Esophagus squamous epithelium (tissue), 5 donors: ENCODE measurements at regions not wholly inside any gene's neighbourhood (a gene's known extent, or its start where the extent isn't known, plus 50 kb on each side); places are given as distances from the start of the nearest gene placed in this dataset.
"Not testable (repeated sequence)": the region's sequence is repeated elsewhere in the genome, so short reads cannot be mapped to it uniquely, and the experiment has no call there.

Experiments used
- DNase-seq: peaks from one replicate; lab custom pipeline; 2025; lab: John Stamatoyannopoulos, UW
- H3K27ac ChIP-seq, 4 donors: fragments of 200-600 bp; sonication (generic); one replicate each; pipeline ENCODE4 v1.5.1; 2016 to 2019; ENCODE audit warnings: mild to moderate bottlenecking in 1 of 4
- H3K27me3 ChIP-seq, 4 donors: fragments of 200-600 bp; sonication (generic); 1 replicate in 3 of 4; 2 replicates in 1 of 4; pipeline versions ENCODE4 v1.5.1 to v1.6.0; 2017 to 2021; ENCODE audit warnings: antibody characterized with exemption in 1 of 4
- H3K36me3 ChIP-seq, 3 donors: fragments of 200-600 bp; sonication (generic); one replicate each; pipeline ENCODE4 v1.5.1; 2016 to 2019
- H3K4me1 ChIP-seq, 3 donors: fragments of 200-600 bp; sonication (generic); one replicate each; pipeline ENCODE4 v1.5.1; 2017 to 2019
- H3K4me3 ChIP-seq, 4 donors: fragments of 200-600 bp; sonication (generic); 1 replicate in 3 of 4; 2 replicates in 1 of 4; pipeline ENCODE4 v1.5.1; 2016 to 2019; ENCODE audit warnings: mild to moderate bottlenecking in 2 of 4, moderate library complexity in 1 of 4
- H3K9me3 ChIP-seq, 3 donors: fragments of 200-600 bp; sonication (generic); one replicate each; pipeline ENCODE4 v1.5.1; 2016 to 2019
- CTCF ChIP-seq, 6 experiments: fragments of 450-650 bp in 4 of 6; fragments of 200-600 bp in 2 of 6; sonication (generic) in 2 of 6; IDR thresholded peaks; one replicate each; pipeline ENCODE4 v1.5.1; 2016 to 2019; ENCODE audit warnings: antibody characterized with exemption in 6 of 6, mild to moderate bottlenecking in 4 of 6, moderate library complexity in 4 of 6
- POLR2A ChIP-seq, 4 donors: fragments of 450-650 bp; IDR thresholded peaks; one replicate each; pipeline ENCODE4 v1.6.1; 2017; ENCODE audit warnings: antibody characterized with exemption in 4 of 4, mild to moderate bottlenecking in 4 of 4, moderate library complexity in 3 of 4
- WGBS, 2 donors: methylation state at CpG; one replicate each; pipeline ENCODE4 v1.1.5; 2018; 5-methylcytosine and 5-hydroxymethylcytosine counted together
- intact Hi-C: fragments of 100-400 bp; cut with DNase I; formaldehyde crosslinking; loops from one replicate; pipeline ENCODE4 v1.15.0; 2022
- donor health status: DM: yes; HTN: yes; CAD: no.

GRCh38 chr4:12359420-12359819 lies 930.7 kb upstream of the HS3ST1 start:
- WGBS, 2 donors = 41 to 54% methylated on average over 3 of the region's 3 CpGs
- H3K27ac ChIP-seq = no peak overlapping the region
- TF ChIP-seq CTCF (IDR thresholded peaks at IDR 0.05) (no peak), POLR2A (IDR thresholded peaks at IDR 0.05) (no peak)
- no peaks in the 10 kb centered on the region for H3K4me1 ChIP-seq
- H3K27me3 ChIP-seq = no peaks in the 10 kb centered on the region
- intact Hi-C loops = no loop called here
- no peaks in the 10 kb centered on the region for H3K36me3 ChIP-seq
- H3K9me3 ChIP-seq = no peaks in the 10 kb centered on the region
- no peak overlapping the region for H3K4me3 ChIP-seq
- no peak for DNase-seq

- H3K36me3 ChIP-seq, H3K9me3 ChIP-seq, H3K27me3 ChIP-seq, intact Hi-C loops, H3K4me3 ChIP-seq, H3K27ac ChIP-seq, H3K4me1 ChIP-seq, DNase-seq: not testable (repeated sequence)
- WGBS, 2 donors = 53 to 69% methylated on average over 2 of the region's 2 CpGs
Observed at GRCh38 chr4:12333083-12333482, 904.4 kb upstream of the HS3ST1 start.

- Histone ChIP-seq H3K4me3 (no peak overlapping the region), H3K36me3 (no peaks in the 10 kb centered on the region), H3K4me1 (no peaks in the 10 kb centered on the region), H3K9me3 (no peaks in the 10 kb centered on the region), H3K27me3 (no peaks in the 10 kb centered on the region), H3K27ac (no peak overlapping the region)
- intact Hi-C loops = no loop called here
- WGBS, 2 donors = 67 to 78% methylated on average over 1 of the region's 1 CpG
- no peak for DNase-seq
- no peak for TF ChIP-seq POLR2A (IDR thresholded peaks at IDR 0.05)
- no peak for TF ChIP-seq CTCF (IDR thresholded peaks at IDR 0.05)
Observed at GRCh38 chr4:12324965-12325364, 896.3 kb upstream of the HS3ST1 start.

- H3K27ac ChIP-seq = no peak overlapping the region
- H3K4me1 ChIP-seq = no peaks in the 10 kb centered on the region
- no peak for DNase-seq
- H3K9me3 ChIP-seq = no peaks in the 10 kb centered on the region
- H3K36me3 ChIP-seq = no peaks in the 10 kb centered on the region
- WGBS, 2 donors = 42 to 55% methylated on average over 4 of the region's 4 CpGs
- no peak for TF ChIP-seq CTCF (IDR thresholded peaks at IDR 0.05)
- no peak for TF ChIP-seq POLR2A (IDR thresholded peaks at IDR 0.05)
- intact Hi-C loops = no loop called here
- H3K4me3 ChIP-seq = no peak overlapping the region
- no peaks in the 10 kb centered on the region for H3K27me3 ChIP-seq
Observed at GRCh38 chr4:12319765-12320164, 891.1 kb upstream of the HS3ST1 start.

GRCh38 chr4:12304905-12305304 lies 876.2 kb upstream of the HS3ST1 start:
- WGBS, 2 donors = 65 to 77% methylated on average over 3 of the region's 3 CpGs
- DNase-seq = no peak

More at GRCh38 chr4:12304905-12305304, 876.2 kb upstream of the HS3ST1 start:
- intact Hi-C loops = no loop called here
- TF ChIP-seq CTCF (IDR thresholded peaks at IDR 0.05) (no peak), POLR2A (IDR thresholded peaks at IDR 0.05) (no peak)
- no peak overlapping the region for H3K27ac ChIP-seq
- no peaks in the 10 kb centered on the region for H3K9me3 ChIP-seq
- H3K4me3 ChIP-seq = no peak overlapping the region
- H3K36me3 ChIP-seq = no peaks in the 10 kb centered on the region
- no peaks in the 10 kb centered on the region for H3K4me1 ChIP-seq
- no peaks in the 10 kb centered on the region for H3K27me3 ChIP-seq
